SK-N-SH treated with all-trans-retinoic acid at 6 μM for 48 hours (cell line): ENCODE measurements at regions not wholly inside any gene's neighbourhood (a gene's known extent, or its start where the extent isn't known, plus 50 kb on each side); places are given as distances from the start of the nearest gene placed in this dataset.

ENCODE experiments used
- ATAC-seq: fragments of 200-7000 bp; cut with Tn5 transposase; 3 replicates; pipeline ENCODE4 v1.9.1; 2020; ENCODE audit warnings: mild to moderate bottlenecking, moderate library complexity
- ARNTL ChIP-seq: fragments of 450-650 bp; formaldehyde crosslinking; IDR thresholded peaks from 2 replicates; pipeline ENCODE4 v1.5.0; 2020; ENCODE audit warnings: low read depth, mild to moderate bottlenecking, moderate library complexity, borderline replicate concordance
- BACH2 ChIP-seq: fragments of 250-450 bp; sonication (Bioruptor Pico); IDR thresholded peaks from 2 replicates; pipeline ENCODE4 v1.9.0; 2021; ENCODE audit warnings: mild to moderate bottlenecking, borderline replicate concordance
- CSDC2 ChIP-seq: fragments of 250-450 bp; sonication (Bioruptor Pico); IDR thresholded peaks from 2 replicates; pipeline ENCODE4 v1.5.0; 2020; ENCODE audit warnings: mild to moderate bottlenecking, moderate library complexity
- ESRRG ChIP-seq: fragments of 250-450 bp; sonication (Bioruptor Pico); IDR thresholded peaks from 2 replicates; pipeline ENCODE4 v1.6.1; 2021; ENCODE audit warnings: mild to moderate bottlenecking
- GLIS3 ChIP-seq: fragments of 250-450 bp; sonication (Bioruptor Pico); IDR thresholded peaks from 2 replicates; pipeline ENCODE4 v1.5.0; 2020; ENCODE audit warnings: mild to moderate bottlenecking, moderate library complexity
- ISL1 ChIP-seq: fragments of 250-450 bp; sonication (Bioruptor Pico); IDR thresholded peaks from 2 replicates; pipeline ENCODE4 v2.1.2; 2022; ENCODE audit warnings: mild to moderate bottlenecking, moderate library complexity
- OSR1 ChIP-seq: fragments of 250-450 bp; sonication (Bioruptor Pico); IDR thresholded peaks from 2 replicates; pipeline ENCODE4 v1.8.0; 2022; ENCODE audit warnings: moderate library complexity, mild to moderate bottlenecking, inconsistent platforms
- PPARA ChIP-seq: fragments of 250-450 bp; sonication (Bioruptor Pico); IDR thresholded peaks from 2 replicates; pipeline ENCODE4 v1.5.0; 2020; ENCODE audit warnings: mild to moderate bottlenecking, borderline replicate concordance
- RARB ChIP-seq: fragments of 250-450 bp; sonication (Bioruptor Pico); IDR thresholded peaks from 2 replicates; pipeline ENCODE4 v1.8.0; 2021; ENCODE audit warnings: mild to moderate bottlenecking, moderate library complexity
- SNAI2 ChIP-seq: fragments of 250-450 bp; sonication (Bioruptor Pico); IDR thresholded peaks from 2 replicates; pipeline ENCODE4 v1.5.0; 2020; ENCODE audit warnings: mild to moderate bottlenecking, moderate library complexity
- TCF4 ChIP-seq: fragments of 250-450 bp; sonication (Bioruptor Pico); IDR thresholded peaks from 2 replicates; pipeline ENCODE4 v1.8.0; 2021; ENCODE audit warnings: mild to moderate bottlenecking, moderate library complexity, borderline replicate concordance
- ZC3H10 ChIP-seq: fragments of 250-450 bp; sonication (Bioruptor Pico); IDR thresholded peaks from 2 replicates; pipeline ENCODE4 v1.5.1; 2021; ENCODE audit warnings: mild to moderate bottlenecking, moderate library complexity
- ZFP3 ChIP-seq: fragments of 250-450 bp; sonication (Bioruptor Pico); IDR thresholded peaks from 2 replicates; pipeline ENCODE4 v1.5.0; 2020; ENCODE audit warnings: mild to moderate bottlenecking, moderate library complexity
- ZFP30 ChIP-seq: fragments of 450-650 bp; formaldehyde crosslinking; IDR thresholded peaks from 2 replicates; pipeline ENCODE4 v1.5.0; 2022; ENCODE audit warnings: mild to moderate bottlenecking, moderate library complexity
- ZNF565 ChIP-seq: fragments of 450-650 bp; formaldehyde crosslinking; conservative IDR thresholded peaks from 2 replicates; pipeline ENCODE4 v1.5.0; 2020; ENCODE audit warnings: low read depth, mild to moderate bottlenecking, moderate library complexity
- ZNF8 ChIP-seq: fragments of 450-650 bp; formaldehyde crosslinking; IDR thresholded peaks from 2 replicates; pipeline ENCODE4 v1.5.0; 2020; ENCODE audit warnings: mild to moderate bottlenecking, moderate library complexity
- TF ChIP-seq, protein P1 (sequence below): fragments of 250-450 bp; sonication (Bioruptor Pico); IDR thresholded peaks from 2 replicates; pipeline ENCODE4 v1.5.1; 2021; ENCODE audit warnings: mild to moderate bottlenecking, moderate library complexity
- TF ChIP-seq, protein P2 (sequence below): fragments of 250-450 bp; sonication (Bioruptor Pico); IDR thresholded peaks from 2 replicates; pipeline ENCODE4 v1.8.0; 2020; ENCODE audit warnings: mild to moderate bottlenecking, moderate library complexity, borderline replicate concordance
- TF ChIP-seq, protein P3 (sequence below): fragments of 250-450 bp; sonication (Bioruptor Pico); IDR thresholded peaks from 2 replicates; pipeline ENCODE4 v1.8.0; 2021; ENCODE audit warnings: low read depth, mild to moderate bottlenecking, moderate library complexity, borderline replicate concordance
- TF ChIP-seq, protein P4 (sequence below): fragments of 250-450 bp; sonication (Bioruptor Pico); IDR thresholded peaks from 2 replicates; pipeline ENCODE4 v1.5.0; 2020; ENCODE audit warnings: mild to moderate bottlenecking, moderate library complexity

DNA sequence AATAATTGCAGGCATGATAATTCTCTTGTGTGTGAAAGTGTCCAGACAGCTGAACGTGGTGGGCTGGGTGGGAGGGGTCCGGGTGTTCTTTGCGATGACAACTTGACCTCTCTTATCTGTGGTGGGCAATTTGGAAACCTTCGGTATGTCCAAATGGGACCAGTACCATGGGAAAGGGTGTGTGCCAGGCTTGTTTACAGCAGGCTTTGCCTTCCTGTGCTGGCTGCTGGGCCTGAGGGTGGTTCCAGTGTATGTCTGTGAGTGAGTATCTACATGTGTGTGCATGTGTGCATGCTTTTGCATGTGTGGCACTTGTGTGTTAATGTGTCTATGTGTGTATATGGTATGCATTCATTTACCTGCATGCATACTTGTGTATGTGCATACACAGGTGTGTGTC, 166.4 kb downstream of the GADD45G start (continued):
- TF ChIP-seq ZFP30 (CRISPR knock-in tag) (no peak), ZNF565 (CRISPR knock-in tag) (no peak), ZC3H10 (CRISPR knock-in tag) (no peak), ZFP3 (CRISPR knock-in tag) (no peak)
- TF ChIP-seq, protein P1, sequence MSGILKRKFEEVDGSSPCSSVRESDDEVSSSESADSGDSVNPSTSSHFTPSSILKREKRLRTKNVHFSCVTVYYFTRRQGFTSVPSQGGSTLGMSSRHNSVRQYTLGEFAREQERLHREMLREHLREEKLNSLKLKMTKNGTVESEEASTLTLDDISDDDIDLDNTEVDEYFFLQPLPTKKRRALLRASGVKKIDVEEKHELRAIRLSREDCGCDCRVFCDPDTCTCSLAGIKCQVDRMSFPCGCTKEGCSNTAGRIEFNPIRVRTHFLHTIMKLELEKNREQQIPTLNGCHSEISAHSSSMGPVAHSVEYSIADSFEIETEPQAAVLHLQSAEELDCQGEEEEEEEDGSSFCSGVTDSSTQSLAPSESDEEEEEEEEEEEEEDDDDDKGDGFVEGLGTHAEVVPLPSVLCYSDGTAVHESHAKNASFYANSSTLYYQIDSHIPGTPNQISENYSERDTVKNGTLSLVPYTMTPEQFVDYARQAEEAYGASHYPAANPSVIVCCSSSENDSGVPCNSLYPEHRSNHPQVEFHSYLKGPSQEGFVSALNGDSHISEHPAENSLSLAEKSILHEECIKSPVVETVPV (CRISPR knock-in tag) = no peak
- TF ChIP-seq, protein P2, sequence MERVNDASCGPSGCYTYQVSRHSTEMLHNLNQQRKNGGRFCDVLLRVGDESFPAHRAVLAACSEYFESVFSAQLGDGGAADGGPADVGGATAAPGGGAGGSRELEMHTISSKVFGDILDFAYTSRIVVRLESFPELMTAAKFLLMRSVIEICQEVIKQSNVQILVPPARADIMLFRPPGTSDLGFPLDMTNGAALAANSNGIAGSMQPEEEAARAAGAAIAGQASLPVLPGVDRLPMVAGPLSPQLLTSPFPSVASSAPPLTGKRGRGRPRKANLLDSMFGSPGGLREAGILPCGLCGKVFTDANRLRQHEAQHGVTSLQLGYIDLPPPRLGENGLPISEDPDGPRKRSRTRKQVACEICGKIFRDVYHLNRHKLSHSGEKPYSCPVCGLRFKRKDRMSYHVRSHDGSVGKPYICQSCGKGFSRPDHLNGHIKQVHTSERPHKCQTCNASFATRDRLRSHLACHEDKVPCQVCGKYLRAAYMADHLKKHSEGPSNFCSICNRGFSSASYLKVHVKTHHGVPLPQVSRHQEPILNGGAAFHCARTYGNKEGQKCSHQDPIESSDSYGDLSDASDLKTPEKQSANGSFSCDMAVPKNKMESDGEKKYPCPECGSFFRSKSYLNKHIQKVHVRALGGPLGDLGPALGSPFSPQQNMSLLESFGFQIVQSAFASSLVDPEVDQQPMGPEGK (CRISPR knock-in tag) = no peak

DNA sequence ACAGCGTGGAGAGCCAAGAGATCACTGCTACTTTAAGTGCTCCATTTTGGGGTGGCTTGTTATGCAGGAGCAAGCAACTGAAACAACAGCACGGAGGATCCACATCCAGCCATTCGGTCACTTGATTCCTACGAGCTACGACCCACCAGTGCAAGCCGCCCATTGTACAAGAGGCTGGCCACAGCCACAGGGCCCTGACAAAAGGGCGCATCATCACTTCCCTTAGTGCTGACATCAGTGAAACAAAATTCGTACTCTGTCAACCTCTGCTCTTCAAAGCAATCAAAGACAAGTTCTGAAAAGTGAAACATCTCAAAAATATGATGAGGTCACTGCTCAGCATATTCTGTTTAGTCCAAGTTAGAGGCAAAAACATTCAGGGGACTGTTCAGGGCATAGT, 168.4 kb downstream of the GADD45G start:
- TF ChIP-seq ESRRG (CRISPR knock-in tag) = no peak
- TF ChIP-seq ARNTL = no peak
- TF ChIP-seq RARB (CRISPR knock-in tag) = no peak
- TF ChIP-seq ZNF565 (CRISPR knock-in tag) = no peak
- TF ChIP-seq ISL1 = no peak
- no peak for TF ChIP-seq ZFP3 (CRISPR knock-in tag)
- TF ChIP-seq ZC3H10 (CRISPR knock-in tag) = no peak
- no peak for TF ChIP-seq CSDC2 (CRISPR knock-in tag)
- no peak for TF ChIP-seq SNAI2 (CRISPR knock-in tag)
- TF ChIP-seq, protein P2 (CRISPR knock-in tag) = no peak
- TF ChIP-seq, protein P3, sequence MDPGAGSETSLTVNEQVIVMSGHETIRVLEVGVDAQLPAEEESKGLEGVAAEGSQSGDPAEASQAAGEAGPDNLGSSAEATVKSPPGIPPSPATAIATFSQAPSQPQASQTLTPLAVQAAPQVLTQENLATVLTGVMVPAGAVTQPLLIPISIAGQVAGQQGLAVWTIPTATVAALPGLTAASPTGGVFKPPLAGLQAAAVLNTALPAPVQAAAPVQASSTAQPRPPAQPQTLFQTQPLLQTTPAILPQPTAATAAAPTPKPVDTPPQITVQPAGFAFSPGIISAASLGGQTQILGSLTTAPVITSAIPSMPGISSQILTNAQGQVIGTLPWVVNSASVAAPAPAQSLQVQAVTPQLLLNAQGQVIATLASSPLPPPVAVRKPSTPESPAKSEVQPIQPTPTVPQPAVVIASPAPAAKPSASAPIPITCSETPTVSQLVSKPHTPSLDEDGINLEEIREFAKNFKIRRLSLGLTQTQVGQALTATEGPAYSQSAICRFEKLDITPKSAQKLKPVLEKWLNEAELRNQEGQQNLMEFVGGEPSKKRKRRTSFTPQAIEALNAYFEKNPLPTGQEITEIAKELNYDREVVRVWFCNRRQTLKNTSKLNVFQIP (CRISPR knock-in tag) = no peak
- TF ChIP-seq TCF4 = no peak
- TF ChIP-seq ZNF8 (CRISPR knock-in tag) = no peak
- TF ChIP-seq, protein P1 (CRISPR knock-in tag) = no peak
- TF ChIP-seq, protein P4, sequence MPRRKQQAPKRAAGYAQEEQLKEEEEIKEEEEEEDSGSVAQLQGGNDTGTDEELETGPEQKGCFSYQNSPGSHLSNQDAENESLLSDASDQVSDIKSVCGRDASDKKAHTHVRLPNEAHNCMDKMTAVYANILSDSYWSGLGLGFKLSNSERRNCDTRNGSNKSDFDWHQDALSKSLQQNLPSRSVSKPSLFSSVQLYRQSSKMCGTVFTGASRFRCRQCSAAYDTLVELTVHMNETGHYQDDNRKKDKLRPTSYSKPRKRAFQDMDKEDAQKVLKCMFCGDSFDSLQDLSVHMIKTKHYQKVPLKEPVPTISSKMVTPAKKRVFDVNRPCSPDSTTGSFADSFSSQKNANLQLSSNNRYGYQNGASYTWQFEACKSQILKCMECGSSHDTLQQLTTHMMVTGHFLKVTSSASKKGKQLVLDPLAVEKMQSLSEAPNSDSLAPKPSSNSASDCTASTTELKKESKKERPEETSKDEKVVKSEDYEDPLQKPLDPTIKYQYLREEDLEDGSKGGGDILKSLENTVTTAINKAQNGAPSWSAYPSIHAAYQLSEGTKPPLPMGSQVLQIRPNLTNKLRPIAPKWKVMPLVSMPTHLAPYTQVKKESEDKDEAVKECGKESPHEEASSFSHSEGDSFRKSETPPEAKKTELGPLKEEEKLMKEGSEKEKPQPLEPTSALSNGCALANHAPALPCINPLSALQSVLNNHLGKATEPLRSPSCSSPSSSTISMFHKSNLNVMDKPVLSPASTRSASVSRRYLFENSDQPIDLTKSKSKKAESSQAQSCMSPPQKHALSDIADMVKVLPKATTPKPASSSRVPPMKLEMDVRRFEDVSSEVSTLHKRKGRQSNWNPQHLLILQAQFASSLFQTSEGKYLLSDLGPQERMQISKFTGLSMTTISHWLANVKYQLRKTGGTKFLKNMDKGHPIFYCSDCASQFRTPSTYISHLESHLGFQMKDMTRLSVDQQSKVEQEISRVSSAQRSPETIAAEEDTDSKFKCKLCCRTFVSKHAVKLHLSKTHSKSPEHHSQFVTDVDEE (CRISPR knock-in tag) = no peak
- TF ChIP-seq ZFP30 (CRISPR knock-in tag) = no peak
- TF ChIP-seq GLIS3 (CRISPR knock-in tag) = no peak
- ATAC-seq = no peak

DNA sequence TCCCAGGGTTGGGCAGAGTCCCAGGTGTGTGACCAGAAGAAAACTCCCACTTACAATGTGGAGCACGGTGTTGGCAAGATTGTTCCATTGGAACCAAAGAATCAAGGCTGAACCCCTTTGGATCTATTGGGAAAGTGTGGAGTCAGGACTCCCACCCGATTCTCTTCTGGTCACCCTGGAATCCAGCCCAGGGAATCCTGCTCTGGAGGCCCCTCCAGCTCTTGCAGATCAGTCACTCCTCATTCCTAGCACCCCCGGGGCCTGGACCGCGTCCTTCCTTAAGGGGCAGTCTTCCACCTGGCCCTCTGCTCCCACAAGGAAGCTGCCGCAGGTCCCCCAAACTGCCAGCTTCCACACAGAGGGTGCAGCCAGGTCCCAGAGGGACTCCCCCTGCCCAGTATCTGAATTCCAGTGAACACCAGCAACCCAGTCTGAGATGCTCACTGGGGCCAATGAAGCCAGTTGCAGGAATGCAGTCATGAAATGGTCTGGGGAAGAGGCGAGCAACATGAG, 170.1 kb downstream of the GADD45G start:
- ATAC-seq = no peak
- TF ChIP-seq ZFP30 (CRISPR knock-in tag) (no peak), OSR1 (CRISPR knock-in tag) (no peak), BACH2 (CRISPR knock-in tag) (no peak), RARB (CRISPR knock-in tag) (no peak), ZNF8 (CRISPR knock-in tag) (no peak), PPARA (CRISPR knock-in tag) (no peak), ZNF565 (CRISPR knock-in tag) (no peak), ZFP3 (CRISPR knock-in tag) (no peak), GLIS3 (CRISPR knock-in tag) (no peak)
- TF ChIP-seq, protein P3 (CRISPR knock-in tag) = no peak
- TF ChIP-seq, protein P4 (CRISPR knock-in tag) = no peak
